K562 (cell line): ENCODE measurements at regions not wholly inside any gene's neighbourhood (a gene's known extent, or its start where the extent isn't known, plus 50 kb on each side); places are given as distances from the start of the nearest gene placed in this dataset.

Experiments used
- ATAC-seq: fragments of 200-7000 bp; cut with Tn5 transposase; 3 replicates; pipeline ENCODE4 v1.9.1; 2020; ENCODE audit warnings: moderate library complexity
- BruUV-seq: library from RNA; stranded (reverse); fragments of 400-500 nt; replicated peaks from 2 replicates; lab custom pipeline; 2021; lab: Mats Ljungman, UMichigan
- CTCF ChIA-PET: fragments of 300-600 bp; formaldehyde crosslinking; extraction: SDS; loops from one replicate; lab custom pipeline; 2021; ENCODE audit warnings: low intra/inter-chr PET ratio; lab: Yijun Ruan, JAX
- POLR2A ChIA-PET: fragments of 300-600, 350-650 bp; sonication (Branson Sonifier 250); formaldehyde crosslinking; extraction: SDS; loops from one replicate; lab custom pipeline; 2021; ENCODE audit warnings: antibody characterized with exemption, inconsistent platforms; lab: Yijun Ruan, JAX
- DNase-seq, 4 experiments: peaks; one replicate each; pipeline versions ENCODE4 v3.0.0 to v3.0.0-alpha.2; 2011 to 2018; ENCODE audit warnings: low spot score in 3 of 4, mixed read lengths in 3 of 4; ENCODE audit errors: extremely low read depth in 1 of 4
- FAIRE-seq: peaks from 2 replicates; lab custom pipeline; 2011; peaks lifted over from hg19 to GRCh38; lab: Jason Lieb, UNC
- H2AFZ ChIP-seq: 2 replicates; pipeline ENCODE4 v1.6.0; 2011; ENCODE audit warnings: low read depth, low read length, control low read depth, inconsistent platforms
- H3K27ac ChIP-seq: fragments of 200-600 bp; 3 replicates; pipeline ENCODE4 v1.8.0; 2011; ENCODE audit warnings: low read depth, mild to moderate bottlenecking, control low read depth, inconsistent platforms, low read length, moderate library complexity, mixed read lengths; ENCODE audit errors: extremely low read depth
- H3K27me3 ChIP-seq, 2 experiments: fragments of 300-600 bp in 1 of 2; 2 replicates in 1 of 2; 3 replicates in 1 of 2; pipeline versions ENCODE4 v1.6.0 to v1.8.0; 2011; ENCODE audit warnings: inconsistent platforms in 2 of 2, low read length in 2 of 2, mild to moderate bottlenecking in 1 of 2, mixed read lengths in 1 of 2, moderate library complexity in 1 of 2; ENCODE audit not compliant: control insufficient read depth in 2 of 2, insufficient read depth in 2 of 2
- H3K36me3 ChIP-seq: fragments of 300-600 bp; 3 replicates; pipeline ENCODE4 v1.8.0; 2011; ENCODE audit warnings: mild to moderate bottlenecking, low read length, inconsistent platforms; ENCODE audit not compliant: control insufficient read depth, insufficient read depth
- H3K4me1 ChIP-seq, 2 experiments: fragments of 200-600 bp in 1 of 2; replicated peaks in 1 of 2; 2 replicates in 1 of 2; 3 replicates in 1 of 2; pipeline versions ENCODE4 v1.5.1 to v1.8.0; 2011; ENCODE audit warnings: inconsistent platforms in 2 of 2, low read length in 2 of 2, mild to moderate bottlenecking in 1 of 2, mixed read lengths in 1 of 2, moderate library complexity in 1 of 2; ENCODE audit not compliant: control insufficient read depth in 2 of 2, insufficient read depth in 2 of 2
- H3K4me2 ChIP-seq: 2 replicates; pipeline ENCODE4 v1.6.1; 2011; ENCODE audit warnings: low read length, control low read depth, inconsistent platforms, mixed read lengths; ENCODE audit not compliant: insufficient read depth
- H3K4me3 ChIP-seq: fragments of 200-600 bp; sonication (generic), shearing (Covaris generic); 2 replicates; pipeline ENCODE4 v1.5.1; 2016; ENCODE audit warnings: control low read depth, inconsistent platforms
- H3K79me2 ChIP-seq: fragments of 200-600 bp; 3 replicates; pipeline ENCODE4 v1.8.0; 2011; ENCODE audit warnings: low read length, inconsistent platforms; ENCODE audit not compliant: control insufficient read depth, insufficient read depth
- H3K9ac ChIP-seq, 2 experiments: 2 replicates each; pipeline versions ENCODE4 v1.6.0 to v1.6.1; 2011; ENCODE audit warnings: low read depth in 2 of 2, low read length in 2 of 2, control low read depth in 1 of 2, inconsistent platforms in 1 of 2, mild to moderate bottlenecking in 1 of 2, mixed read lengths in 1 of 2; ENCODE audit not compliant: insufficient read depth in 1 of 2
- H3K9me1 ChIP-seq: one replicate; pipeline ENCODE4 v1.6.0; 2011; ENCODE audit warnings: inconsistent platforms, mild to moderate bottlenecking, low read length, moderate library complexity; ENCODE audit not compliant: control insufficient read depth, insufficient read depth
- H3K9me3 ChIP-seq: replicated peaks from 2 replicates; pipeline ENCODE4 v1.5.1; 2011; ENCODE audit warnings: low read depth, low read length, inconsistent platforms; ENCODE audit not compliant: control insufficient read depth, insufficient read depth
- H4K20me1 ChIP-seq: replicated peaks from 2 replicates; pipeline ENCODE4 v1.6.1; 2011; ENCODE audit warnings: low read length, inconsistent platforms, mixed read lengths; ENCODE audit not compliant: control insufficient read depth, insufficient read depth
- BCL6 ChIP-seq: fragments of 250-450 bp; sonication (Bioruptor Pico); IDR thresholded peaks from 2 replicates; pipeline ENCODE4 v1.4.0; 2020
- CBX2 ChIP-seq: fragments of 200-600 bp; sonication (generic); IDR thresholded peaks from one replicate; pipeline ENCODE4 v1.6.1; 2012; ENCODE audit warnings: mild to moderate bottlenecking, low read length, inconsistent platforms; ENCODE audit not compliant: insufficient read depth, poor library complexity, severe bottlenecking
- CREB1 ChIP-seq, 2 experiments: sonication (generic) in 1 of 2; formaldehyde crosslinking in 1 of 2; IDR thresholded peaks; 2 replicates each; pipeline versions ENCODE4 v1.6.1 to v1.8.0; 2012 to 2022; ENCODE audit warnings: inconsistent platforms in 1 of 2, mild to moderate bottlenecking in 1 of 2, missing genetic modification reagents in 1 of 2, moderate library complexity in 1 of 2
- HDAC2 ChIP-seq: fragments of 450-650 bp; IDR thresholded peaks from 2 replicates; pipeline ENCODE4 v1.6.1; 2016; ENCODE audit warnings: mild to moderate bottlenecking
- HNRNPUL1 ChIP-seq: fragments of 200-400 bp; formaldehyde crosslinking; IDR thresholded peaks from 2 replicates; pipeline ENCODE4 v1.6.1; 2017; ENCODE audit warnings: low read length
- JUND ChIP-seq, 2 experiments: IDR thresholded peaks; 2 replicates in 1 of 2; 3 replicates in 1 of 2; pipeline ENCODE4 v1.6.1; 2011; ENCODE audit warnings: borderline replicate concordance in 2 of 2, low read depth in 2 of 2, low read length in 2 of 2, improper control_type of control experiment in 1 of 2, missing biosample characterization in 1 of 2, missing genetic modification characterization in 1 of 2, missing genetic modification reagents in 1 of 2
- MED1 ChIP-seq: sonication (generic); formaldehyde crosslinking; IDR thresholded peaks from 2 replicates; pipeline ENCODE4 v1.8.1; 2023; ENCODE audit warnings: missing genetic modification reagents, borderline replicate concordance
- PHF21A ChIP-seq: fragments of 450-650 bp; IDR thresholded peaks from 2 replicates; pipeline ENCODE4 v1.6.1; 2017; ENCODE audit warnings: low read depth, borderline replicate concordance
- POU5F1 ChIP-seq: fragments of 150-350 bp; IDR thresholded peaks from 2 replicates; pipeline ENCODE4 v1.6.1; 2014; ENCODE audit warnings: borderline replicate concordance, low read length, low read depth, mild to moderate bottlenecking; ENCODE audit not compliant: partially characterized antibody
- PTRF ChIP-seq: fragments of 450-650 bp; IDR thresholded peaks from 2 replicates; pipeline ENCODE4 v1.6.1; 2016; ENCODE audit warnings: mild to moderate bottlenecking, missing genetic modification characterization, missing compliant biosample characterization
- RBM39 ChIP-seq: fragments of 200-400 bp; formaldehyde crosslinking; optimal IDR thresholded peaks from 2 replicates; pipeline ENCODE3; 2018; ENCODE audit warnings: low read depth, low read length
- RFX5 ChIP-seq: IDR thresholded peaks from 2 replicates; pipeline ENCODE4 v1.6.1; 2011; ENCODE audit warnings: low read depth, mild to moderate bottlenecking, improper control_type of control experiment, low read length
- ZNF639 ChIP-seq, 2 experiments: fragments of 200-800 bp in 1 of 2; sonication (Bioruptor generic) in 1 of 2; sonication (generic) in 1 of 2; formaldehyde crosslinking in 1 of 2; IDR thresholded peaks in 1 of 2; conservative IDR thresholded peaks in 1 of 2; 2 replicates each; pipeline versions ENCODE4 v1.5.0 to v1.6.1; 2016 to 2020; ENCODE audit warnings: missing compliant biosample characterization in 1 of 2, missing genetic modification characterization in 1 of 2, missing genetic modification reagents in 1 of 2
- WGBS: fragments of 100-300 bp; shearing (Covaris generic); methylation state at CpG from one replicate; pipeline ENCODE4 v1.1.6; 2016; ENCODE audit warnings: low coverage, mixed read lengths; ENCODE audit not compliant: insufficient coverage; ENCODE audit errors: missing lambda C conversion rate; 5-methylcytosine and 5-hydroxymethylcytosine counted together
- in situ Hi-C: fragments of 300-500 bp; cut with MboI; formaldehyde crosslinking; loops from 4 replicates; pipeline ENCODE4 v1.15.0; 2018; ENCODE audit warnings: inconsistent platforms, mixed read lengths
- intact Hi-C: fragments of 100-400 bp; cut with micrococcal nuclease; formaldehyde crosslinking; loops from 2 replicates; pipeline ENCODE4 v1.14.2; 2022
- TF ChIP-seq, protein P1 (sequence below): sonication (generic); formaldehyde crosslinking; IDR thresholded peaks from 2 replicates; pipeline ENCODE4 v1.8.0; 2022; ENCODE audit warnings: mild to moderate bottlenecking, low read depth, missing genetic modification reagents
- TF ChIP-seq, protein P2 (sequence below): fragments of 250-450 bp; sonication (Bioruptor Pico); IDR thresholded peaks from 2 replicates; pipeline ENCODE4 v1.5.0; 2021; ENCODE audit warnings: mild to moderate bottlenecking, borderline replicate concordance

GRCh38 chr13:55792544-55793193 is 1348.0 kb upstream of the PRR20A start (continued):
- TF ChIP-seq, protein P1, sequence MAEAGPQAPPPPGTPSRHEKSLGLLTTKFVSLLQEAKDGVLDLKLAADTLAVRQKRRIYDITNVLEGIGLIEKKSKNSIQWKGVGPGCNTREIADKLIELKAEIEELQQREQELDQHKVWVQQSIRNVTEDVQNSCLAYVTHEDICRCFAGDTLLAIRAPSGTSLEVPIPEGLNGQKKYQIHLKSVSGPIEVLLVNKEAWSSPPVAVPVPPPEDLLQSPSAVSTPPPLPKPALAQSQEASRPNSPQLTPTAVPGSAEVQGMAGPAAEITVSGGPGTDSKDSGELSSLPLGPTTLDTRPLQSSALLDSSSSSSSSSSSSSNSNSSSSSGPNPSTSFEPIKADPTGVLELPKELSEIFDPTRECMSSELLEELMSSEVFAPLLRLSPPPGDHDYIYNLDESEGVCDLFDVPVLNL (CRISPR knock-in tag) = no peak
- no peak for TF ChIP-seq RFX5
- TF ChIP-seq POU5F1 = no peak
- TF ChIP-seq, all 486 proteins: peak for 0

DNA sequence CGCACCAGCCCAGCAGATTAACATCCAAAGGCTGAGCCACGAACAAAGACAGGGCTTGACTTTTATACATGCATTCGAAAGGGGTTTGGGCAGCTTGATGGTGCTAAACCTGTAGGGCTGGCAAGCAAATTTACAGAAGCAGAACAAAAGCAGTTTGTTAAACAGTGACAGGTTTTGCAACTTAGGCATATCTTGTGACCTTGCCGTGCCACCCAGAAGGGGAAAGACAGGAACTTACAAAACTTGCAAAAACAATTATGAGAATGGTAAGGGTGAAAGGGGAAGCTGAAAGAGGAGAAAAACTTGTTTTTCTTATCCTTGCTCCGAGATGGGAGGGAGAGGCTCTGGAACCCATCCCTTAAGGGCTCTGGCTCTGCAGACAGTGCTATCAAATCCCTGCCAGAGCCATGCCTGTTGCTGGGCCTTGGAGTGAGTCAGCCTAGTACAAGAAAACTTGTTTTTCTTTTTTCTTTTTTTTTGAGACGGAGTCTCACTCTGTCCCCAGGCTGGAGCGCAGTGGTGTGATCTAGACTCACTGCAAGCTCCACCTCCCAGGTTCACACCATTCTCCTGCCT is 1325.2 kb upstream of the PRR20A start:
- Histone ChIP-seq H3K9ac (no peak overlapping the region), H2AFZ (no peak overlapping the region), H4K20me1 (no peaks in the 10 kb centered on the region), H3K9me1 (no peaks in the 10 kb centered on the region), H3K79me2 (no peaks in the 10 kb centered on the region), H3K27ac (no peak overlapping the region), H3K27me3 (no peaks in the 10 kb centered on the region), H3K4me1 (no peaks in the 10 kb centered on the region), H3K9me3 (no peaks in the 10 kb centered on the region), H3K36me3 (no peaks in the 10 kb centered on the region), H3K4me3 (no peak overlapping the region), H3K4me2 (no peak overlapping the region)
- 0% methylated on average over 4 of the region's 7 CpGs for WGBS
- POLR2A ChIA-PET = no interaction called here
- intact Hi-C loops (no loop called here), in situ Hi-C loops (no loop called here)
- ATAC-seq (no peak), DNase-seq (no peak), FAIRE-seq (no peak)
- CTCF ChIA-PET = no interaction called here
- no TSS peak for BruUV-seq
- TF ChIP-seq, protein P2, sequence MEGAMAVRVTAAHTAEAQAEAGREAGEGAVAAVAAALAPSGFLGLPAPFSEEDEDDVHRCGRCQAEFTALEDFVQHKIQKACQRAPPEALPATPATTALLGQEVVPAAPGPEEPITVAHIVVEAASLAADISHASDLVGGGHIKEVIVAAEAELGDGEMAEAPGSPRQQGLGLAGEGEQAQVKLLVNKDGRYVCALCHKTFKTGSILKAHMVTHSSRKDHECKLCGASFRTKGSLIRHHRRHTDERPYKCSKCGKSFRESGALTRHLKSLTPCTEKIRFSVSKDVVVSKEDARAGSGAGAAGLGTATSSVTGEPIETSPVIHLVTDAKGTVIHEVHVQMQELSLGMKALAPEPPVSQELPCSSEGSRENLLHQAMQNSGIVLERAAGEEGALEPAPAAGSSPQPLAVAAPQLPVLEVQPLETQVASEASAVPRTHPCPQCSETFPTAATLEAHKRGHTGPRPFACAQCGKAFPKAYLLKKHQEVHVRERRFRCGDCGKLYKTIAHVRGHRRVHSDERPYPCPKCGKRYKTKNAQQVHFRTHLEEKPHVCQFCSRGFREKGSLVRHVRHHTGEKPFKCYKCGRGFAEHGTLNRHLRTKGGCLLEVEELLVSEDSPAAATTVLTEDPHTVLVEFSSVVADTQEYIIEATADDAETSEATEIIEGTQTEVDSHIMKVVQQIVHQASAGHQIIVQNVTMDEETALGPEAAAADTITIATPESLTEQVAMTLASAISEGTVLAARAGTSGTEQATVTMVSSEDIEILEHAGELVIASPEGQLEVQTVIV (CRISPR knock-in tag) = no peak
- TF ChIP-seq ZNF639 (CRISPR knock-in tag; conservative IDR thresholded peaks at IDR 0.05 in 1 of 2, IDR thresholded peaks at IDR 0.05 in 1 of 2) (no peak), HDAC2 (no peak), HNRNPUL1 (no peak), MED1 (CRISPR knock-in tag) (no peak), PTRF (tag) (no peak), CREB1 (IDR thresholded peaks at IDR 0.05) (no peak), CREB1 (CRISPR knock-in tag; IDR thresholded peaks at IDR 0.05) (no peak), JUND (IDR thresholded peaks at IDR 0.05; ENCODE audit: borderline replicate concordance, low read depth, low read length) (no peak), JUND (tag; IDR thresholded peaks at IDR 0.05; ENCODE audit: borderline replicate concordance, low read depth, low read length) (no peak), PHF21A (no peak), CBX2 (no peak), RBM39 (no peak), BCL6 (CRISPR knock-in tag) (no peak)
